Hypothalamus (tissue), 51 donors: ENCODE measurements at regions not wholly inside any gene's neighbourhood (a gene's known extent, or its start where the extent isn't known, plus 50 kb on each side); places are given as distances from the start of the nearest gene placed in this dataset.

ENCODE experiments used
- DNase-seq, 51 donors: peaks; one replicate each; lab custom pipeline; 2025; lab: John Stamatoyannopoulos, UW

DNA sequence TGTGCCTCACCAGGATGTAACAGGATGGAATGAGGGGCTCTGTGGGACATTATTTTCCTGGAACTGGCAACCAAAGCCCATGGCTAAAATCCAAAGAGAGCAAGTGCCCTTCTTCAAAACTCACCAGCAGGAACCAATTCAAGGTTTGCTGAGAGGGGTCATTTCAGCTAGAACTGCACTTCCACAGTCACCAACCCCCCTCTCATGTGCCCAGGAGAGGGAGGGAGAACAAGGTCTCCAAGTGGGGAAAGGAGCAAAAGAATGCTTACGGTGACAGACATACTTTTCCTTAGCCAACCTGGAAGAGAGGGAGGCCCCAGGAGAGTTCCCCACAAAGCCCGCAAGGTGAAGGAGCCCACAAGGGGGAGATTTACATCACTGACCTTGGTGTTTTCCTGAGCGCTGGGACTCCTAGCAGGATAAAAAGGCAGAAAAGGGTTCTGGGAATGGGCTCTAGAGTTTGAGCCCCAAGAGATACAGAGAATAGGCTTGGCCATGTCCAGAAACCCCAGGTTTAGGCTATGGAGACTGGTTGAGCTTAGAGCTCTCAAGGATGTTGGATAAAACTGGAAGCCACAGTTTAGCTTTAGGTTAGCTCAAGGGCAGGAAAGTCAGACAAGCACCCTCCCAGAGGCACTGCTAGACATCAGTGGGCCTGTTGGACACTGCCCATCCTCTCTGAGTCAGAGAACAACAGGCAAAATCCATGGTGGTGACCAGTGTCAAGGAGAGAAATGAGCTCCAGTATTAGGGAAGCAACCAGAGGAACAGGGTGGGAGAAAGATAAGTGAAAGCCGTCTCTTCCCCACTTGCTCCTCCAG, 63.9 kb upstream of the GHITM start:
- no peak for DNase-seq

DNA sequence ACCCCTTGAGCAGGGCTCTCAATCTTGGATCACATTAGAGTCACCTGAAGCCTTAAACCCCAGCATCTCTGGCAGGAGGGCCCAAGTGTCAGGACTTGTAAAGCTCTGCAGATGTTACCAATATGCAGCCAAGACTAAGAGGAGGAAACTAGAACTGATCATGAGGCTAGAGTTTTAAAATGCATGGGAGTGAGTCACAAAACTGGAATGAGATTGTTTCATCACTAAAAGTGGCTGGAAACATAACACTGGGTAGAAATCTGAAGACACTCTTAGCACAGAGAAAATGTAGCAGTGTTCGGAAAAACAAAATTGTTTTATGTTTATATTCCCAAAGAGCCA, 63.3 kb upstream of the GHITM start:
- DNase-seq, result no peak

DNA sequence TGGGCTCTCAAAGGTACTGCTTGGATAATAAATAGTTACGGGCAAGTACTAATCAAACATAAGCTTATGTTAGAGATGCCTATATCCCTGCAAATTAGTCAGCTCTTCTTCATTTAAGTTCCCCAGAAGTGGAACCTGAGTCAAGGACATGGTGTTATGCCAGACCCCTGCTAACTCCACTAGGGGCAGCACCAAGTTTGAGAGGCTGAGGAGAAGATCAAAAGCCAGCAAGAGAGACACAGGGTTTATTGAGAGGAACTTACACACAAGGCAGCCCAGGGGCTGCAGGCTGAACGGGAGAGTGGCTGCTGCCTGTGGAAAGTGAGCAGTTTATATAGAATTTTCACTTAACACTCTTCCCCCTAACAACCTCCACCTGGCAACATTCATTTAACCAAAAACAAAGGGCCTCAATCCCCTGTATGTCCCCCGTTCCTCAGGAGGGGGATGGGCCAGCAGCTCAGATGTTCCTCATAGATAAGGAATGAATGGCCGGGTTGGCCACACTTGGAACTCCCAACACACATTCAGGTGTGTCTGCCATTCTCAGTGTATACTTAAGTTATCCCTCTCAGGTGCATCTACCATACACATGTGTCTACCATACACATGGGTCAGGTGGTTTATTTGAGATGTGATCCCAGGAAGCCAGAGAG, 62.6 kb upstream of the GHITM start:
- DNase-seq, result no peak

DNA sequence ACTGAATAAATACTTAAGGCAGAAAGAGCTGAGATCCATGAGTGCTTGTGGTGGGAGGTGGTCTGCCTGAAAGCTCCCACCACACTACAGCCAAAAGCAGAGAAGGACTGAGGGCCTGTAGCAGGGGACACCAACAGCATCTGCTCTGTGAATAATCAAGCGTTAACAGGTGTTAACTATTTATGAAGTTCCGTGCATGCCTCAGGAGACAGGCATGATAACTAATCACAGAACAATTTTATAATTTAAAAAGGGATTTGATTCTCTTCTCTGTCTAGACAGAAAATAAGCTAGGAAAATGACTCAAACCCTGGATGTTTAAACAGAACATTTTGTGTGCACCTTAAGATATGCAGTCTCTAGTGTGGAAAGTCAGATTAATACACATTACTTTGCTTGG, 61.5 kb upstream of the GHITM start:
- DNase-seq, result no peak

DNA sequence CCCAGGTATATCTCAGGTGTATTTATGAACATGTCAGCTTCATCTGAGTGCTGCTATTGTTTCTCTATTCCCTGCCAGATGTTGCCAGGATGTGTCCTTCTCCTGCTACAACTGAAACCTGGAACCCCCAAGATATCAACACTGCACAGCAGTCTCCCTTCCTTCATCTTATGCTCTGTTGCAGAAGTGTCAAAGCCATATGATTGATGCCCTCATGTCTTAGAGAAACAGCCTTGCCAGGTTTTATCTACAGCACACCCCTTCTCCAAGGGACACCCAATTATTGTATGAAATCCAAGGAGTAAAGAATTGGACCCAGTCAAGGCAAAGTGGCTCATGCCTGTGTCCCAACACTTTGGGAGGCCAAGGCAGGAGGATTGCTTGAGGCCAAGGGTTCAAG, 60.5 kb upstream of the GHITM start:
- no peak for DNase-seq

DNA sequence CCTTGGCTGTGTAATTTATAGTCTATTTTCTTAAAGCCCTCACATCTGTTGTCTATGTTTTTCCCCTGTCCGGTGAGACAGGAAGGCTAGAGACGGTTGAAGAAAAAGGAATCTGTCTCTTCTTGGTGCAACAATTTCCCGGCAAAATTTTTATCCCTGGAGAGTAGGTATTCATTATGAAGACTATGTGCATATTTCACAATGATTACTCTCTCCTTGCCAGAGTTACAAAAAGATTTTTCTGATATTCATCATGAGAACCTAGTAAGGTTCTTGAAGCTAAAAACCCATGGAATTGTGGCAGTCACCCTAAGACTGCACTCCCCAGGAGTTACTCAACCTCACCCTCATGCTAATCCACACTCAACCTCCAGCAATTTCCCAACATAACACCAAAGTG, 55.0 kb upstream of the GHITM start:
- no peak for DNase-seq

DNA sequence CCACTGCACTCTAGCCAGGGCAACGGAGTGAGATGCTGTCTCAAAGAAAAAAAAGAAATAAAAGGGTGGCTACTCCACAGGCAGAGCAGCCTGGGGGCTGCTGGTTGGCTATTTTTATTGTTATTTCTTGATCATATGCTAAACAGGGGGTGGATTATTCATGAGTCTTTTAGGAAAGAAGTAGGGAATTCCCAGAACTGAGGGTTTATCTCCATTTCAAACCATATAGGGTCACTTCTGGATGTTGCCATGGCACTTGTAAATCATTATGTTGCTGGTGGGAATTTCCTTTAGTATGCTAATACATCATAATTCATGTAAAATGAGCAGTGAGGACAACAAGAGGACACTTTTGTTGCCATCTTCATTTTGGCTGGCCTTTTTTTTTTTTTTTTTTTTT, 52.1 kb upstream of the GHITM start:
- DNase-seq, result no peak

DNA sequence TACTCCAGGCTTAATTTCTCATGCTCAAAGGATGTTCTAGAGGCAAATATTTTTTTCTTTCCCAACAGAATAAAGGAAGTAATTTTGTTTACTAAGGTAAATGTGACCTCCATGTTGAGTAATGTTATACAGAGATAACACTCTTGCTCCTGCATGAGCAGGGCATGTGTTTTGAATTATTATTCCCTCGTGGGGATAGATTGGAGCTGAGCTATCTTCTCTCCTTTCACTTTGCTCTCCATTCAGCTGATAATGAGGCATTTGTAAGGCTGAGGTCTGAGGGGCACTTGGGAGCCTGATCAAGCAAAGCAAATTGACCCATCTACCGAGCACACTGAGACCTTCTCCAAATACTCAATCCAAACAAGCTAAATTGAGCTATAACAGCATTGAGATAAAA, 50.7 kb upstream of the GHITM start:
- DNase-seq, result no peak

DNA sequence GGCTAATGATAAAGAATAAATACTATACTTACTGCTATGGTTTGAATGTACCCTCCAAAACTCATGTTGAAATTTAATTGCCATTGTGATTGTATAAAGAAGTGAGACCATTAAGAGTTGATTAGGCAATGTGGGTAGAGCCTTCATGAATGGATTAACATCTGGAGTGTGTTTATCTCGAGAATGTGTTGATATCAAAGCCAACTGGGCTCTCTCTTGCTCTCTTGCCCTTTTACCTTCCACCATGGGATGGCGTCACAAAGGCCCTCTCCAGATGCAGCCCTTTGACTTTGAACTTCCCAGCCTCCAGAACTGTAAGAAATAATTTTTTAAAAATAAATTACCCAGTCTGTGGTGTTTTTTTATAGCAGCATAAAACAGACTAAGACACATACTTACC, 50.1 kb upstream of the GHITM start:
- no peak for DNase-seq
